ENCODE measurements at regions not wholly inside any gene's neighbourhood (a gene's known extent, or its start where the extent isn't known, plus 50 kb on each side); places are given as distances from the start of the nearest gene placed in this dataset.

- intact Hi-C loops (cut with micrococcal nuclease), result no loop called here
- H3K27me3 ChIP-seq (ENCODE audit: low read depth), result no peaks in the 10 kb centered on the region
- no peak overlapping the region for H3K27ac ChIP-seq (replicated peaks)
- H3K36me3 ChIP-seq, result no peaks in the 10 kb centered on the region
- no peak for DNase-seq
- H3K9me3 ChIP-seq (replicated peaks), result no peaks in the 10 kb centered on the region
- H3K4me1 ChIP-seq, result peaks cover 29% of the 10 kb centered on the region
- no peak overlapping the region for H3K4me3 ChIP-seq
- no peak for TF ChIP-seq CTCF (IDR thresholded peaks at IDR 0.05; ENCODE audit: borderline replicate concordance)
These were observed 419.8 kb downstream of the PLK2 start for GRCh38 chr5:58040044-58040443.

- no peak overlapping the region for H3K4me3 ChIP-seq
These were observed 422.0 kb downstream of the PLK2 start for GRCh38 chr5:58037899-58038298.

GRCh38 chr5:58025809-58026208 is 434.1 kb downstream of the PLK2 start:
- Histone ChIP-seq H3K27me3 (ENCODE audit: low read depth) (no peaks in the 10 kb centered on the region), H3K4me3 (no peak overlapping the region), H3K9me3 (replicated peaks) (no peaks in the 10 kb centered on the region), H3K4me1 (peaks cover 16% of the 10 kb centered on the region), H3K27ac (replicated peaks) (no peak overlapping the region), H3K36me3 (no peaks in the 10 kb centered on the region)
- no peak for TF ChIP-seq CTCF (IDR thresholded peaks at IDR 0.05; ENCODE audit: borderline replicate concordance)
- no peak for DNase-seq
- intact Hi-C loops (cut with micrococcal nuclease), result no loop called here

More at GRCh38 chr5:58037899-58038298, 422.0 kb downstream of the PLK2 start:
- H3K27me3 ChIP-seq (ENCODE audit: low read depth), result no peaks in the 10 kb centered on the region
- no peak overlapping the region for H3K27ac ChIP-seq (replicated peaks)
- H3K4me1 ChIP-seq, result peaks cover 9% of the 10 kb centered on the region
- no peak for TF ChIP-seq CTCF (IDR thresholded peaks at IDR 0.05; ENCODE audit: borderline replicate concordance)
- intact Hi-C loops (cut with micrococcal nuclease), result no loop called here
- H3K9me3 ChIP-seq (replicated peaks), result no peaks in the 10 kb centered on the region
- H3K36me3 ChIP-seq, result no peaks in the 10 kb centered on the region
- DNase-seq, result no peak

GRCh38 chr5:58024151-58024550 is 435.7 kb downstream of the PLK2 start:
- H3K27me3 ChIP-seq (ENCODE audit: low read depth), result no peaks in the 10 kb centered on the region
- H3K27ac ChIP-seq (replicated peaks), result no peak overlapping the region
- no peak overlapping the region for H3K4me3 ChIP-seq
- intact Hi-C loops (cut with micrococcal nuclease), result no loop called here
- no peaks in the 10 kb centered on the region for H3K36me3 ChIP-seq
- DNase-seq, result no peak
- H3K9me3 ChIP-seq (replicated peaks), result no peaks in the 10 kb centered on the region
- peaks cover 30% of the 10 kb centered on the region for H3K4me1 ChIP-seq
- TF ChIP-seq CTCF (IDR thresholded peaks at IDR 0.05; ENCODE audit: borderline replicate concordance), result no peak

GRCh38 chr5:58022055-58022454 is 437.8 kb downstream of the PLK2 start:
- H3K36me3 ChIP-seq, result no peaks in the 10 kb centered on the region
- intact Hi-C loops (cut with micrococcal nuclease), result no loop called here
- H3K4me3 ChIP-seq, result no peak overlapping the region
- H3K27ac ChIP-seq (replicated peaks), result peak overlapping the region; percentile 32
- no peak for DNase-seq
- TF ChIP-seq CTCF (IDR thresholded peaks at IDR 0.05; ENCODE audit: borderline replicate concordance), result no peak
- no peaks in the 10 kb centered on the region for H3K27me3 ChIP-seq (ENCODE audit: low read depth)
- no peaks in the 10 kb centered on the region for H3K9me3 ChIP-seq (replicated peaks)
- peaks cover 39% of the 10 kb centered on the region for H3K4me1 ChIP-seq

GRCh38 chr5:58021466-58021865 is 438.4 kb downstream of the PLK2 start:
- Histone ChIP-seq H3K4me3 (no peak overlapping the region), H3K27me3 (ENCODE audit: low read depth) (no peaks in the 10 kb centered on the region), H3K9me3 (replicated peaks) (no peaks in the 10 kb centered on the region), H3K36me3 (no peaks in the 10 kb centered on the region), H3K27ac (replicated peaks) (peak overlapping the region; percentile 32), H3K4me1 (peaks cover 39% of the 10 kb centered on the region)
- intact Hi-C loops (cut with micrococcal nuclease), result no loop called here
- DNase-seq, result no peak
- TF ChIP-seq CTCF (IDR thresholded peaks at IDR 0.05; ENCODE audit: borderline replicate concordance), result no peak
